ENCODE measurements at regions not wholly inside any gene's neighbourhood (a gene's known extent, or its start where the extent isn't known, plus 50 kb on each side); places are given as distances from the start of the nearest gene placed in this dataset.

- no peak for DNase-seq
These were observed 329.5 kb downstream of the KCTD8 start for GRCh38 chr4:44118971-44119680.

GRCh38 chr4:44120646-44121045 is 328.0 kb downstream of the KCTD8 start:
- DNase-seq, result no peak

GRCh38 chr4:44121210-44121609 is 327.4 kb downstream of the KCTD8 start:
- DNase-seq, result no peak

Measured in right lung (tissue), 2 donors.